ENCODE measurements at regions not wholly inside any gene's neighbourhood (a gene's known extent, or its start where the extent isn't known, plus 50 kb on each side); places are given as distances from the start of the nearest gene placed in this dataset.

DNA sequence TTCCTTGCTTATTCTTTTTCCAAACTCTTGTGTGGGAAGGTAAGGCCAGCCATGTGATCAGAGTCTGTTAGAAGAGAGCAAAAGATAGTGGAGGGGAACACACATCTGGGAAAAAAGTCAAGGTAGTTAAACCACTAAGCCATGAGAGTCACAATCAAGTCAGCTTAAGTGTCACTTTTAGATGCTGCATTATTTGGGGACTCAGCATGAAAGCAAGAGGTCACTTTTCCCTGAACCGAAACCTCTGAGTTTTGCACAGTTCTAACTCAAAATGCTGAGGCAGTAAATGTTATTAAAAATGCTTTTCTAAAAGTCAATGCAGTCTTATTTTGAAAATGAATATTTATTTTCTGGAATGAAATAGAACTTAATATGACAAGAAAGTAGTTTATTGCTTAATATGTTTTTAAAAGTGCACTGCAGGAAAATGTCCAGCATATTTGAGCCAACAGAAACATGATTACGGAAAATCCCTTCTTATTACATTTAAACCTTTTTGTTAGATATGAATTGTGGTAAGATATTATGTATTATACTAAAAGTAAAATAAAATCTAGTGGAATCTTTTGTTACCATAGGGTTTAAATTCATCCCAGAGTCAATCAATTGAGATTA lies 69.3 kb downstream of the RBM11 start:
- TF ChIP-seq, protein P1, sequence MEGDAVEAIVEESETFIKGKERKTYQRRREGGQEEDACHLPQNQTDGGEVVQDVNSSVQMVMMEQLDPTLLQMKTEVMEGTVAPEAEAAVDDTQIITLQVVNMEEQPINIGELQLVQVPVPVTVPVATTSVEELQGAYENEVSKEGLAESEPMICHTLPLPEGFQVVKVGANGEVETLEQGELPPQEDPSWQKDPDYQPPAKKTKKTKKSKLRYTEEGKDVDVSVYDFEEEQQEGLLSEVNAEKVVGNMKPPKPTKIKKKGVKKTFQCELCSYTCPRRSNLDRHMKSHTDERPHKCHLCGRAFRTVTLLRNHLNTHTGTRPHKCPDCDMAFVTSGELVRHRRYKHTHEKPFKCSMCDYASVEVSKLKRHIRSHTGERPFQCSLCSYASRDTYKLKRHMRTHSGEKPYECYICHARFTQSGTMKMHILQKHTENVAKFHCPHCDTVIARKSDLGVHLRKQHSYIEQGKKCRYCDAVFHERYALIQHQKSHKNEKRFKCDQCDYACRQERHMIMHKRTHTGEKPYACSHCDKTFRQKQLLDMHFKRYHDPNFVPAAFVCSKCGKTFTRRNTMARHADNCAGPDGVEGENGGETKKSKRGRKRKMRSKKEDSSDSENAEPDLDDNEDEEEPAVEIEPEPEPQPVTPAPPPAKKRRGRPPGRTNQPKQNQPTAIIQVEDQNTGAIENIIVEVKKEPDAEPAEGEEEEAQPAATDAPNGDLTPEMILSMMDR (conservative IDR thresholded peaks at IDR 0.05; ENCODE audit: low read depth, low read length) = no peak
- no peak for TF ChIP-seq EZH2phosphoT487 (IDR thresholded peaks at IDR 0.05; ENCODE audit: borderline replicate concordance, low read length)

Measured in PC-3 (cell line).